GM12892 (cell line): ENCODE measurements at regions not wholly inside any gene's neighbourhood (a gene's known extent, or its start where the extent isn't known, plus 50 kb on each side); places are given as distances from the start of the nearest gene placed in this dataset.

Experiments used
- POLR2A ChIP-seq: IDR thresholded peaks from 2 replicates; pipeline ENCODE4 v1.6.1; 2011; ENCODE audit warnings: low read depth, low read length, control low read depth
- POLR2AphosphoS5 ChIP-seq: IDR thresholded peaks from 2 replicates; pipeline ENCODE4 v1.6.1; 2011; ENCODE audit warnings: low read depth, low read length, control low read depth
- TAF1 ChIP-seq: IDR thresholded peaks from 2 replicates; pipeline ENCODE4 v1.6.1; 2011; ENCODE audit warnings: low read depth, mild to moderate bottlenecking, control low read depth, low read length, borderline replicate concordance

DNA sequence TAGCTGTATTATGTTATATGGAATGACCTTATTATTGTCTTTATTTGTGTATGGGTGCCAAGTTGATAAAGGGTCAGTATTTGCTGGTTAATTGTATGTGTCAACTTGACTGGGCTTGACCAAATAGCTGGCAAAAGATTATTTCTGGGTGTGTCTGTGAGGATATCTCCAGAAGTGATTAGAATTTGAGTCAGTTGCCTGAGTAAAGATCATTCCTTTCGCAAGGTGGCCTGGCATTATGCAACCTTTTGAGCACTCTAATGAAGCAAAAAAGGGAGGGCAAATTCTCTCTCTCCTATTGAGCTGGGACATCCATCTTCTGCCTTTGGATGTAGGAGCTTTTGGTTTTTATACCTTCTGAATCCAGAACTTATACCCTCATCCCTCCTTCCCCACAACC is 82.2 kb downstream of the ATXN7L3B start:
- TF ChIP-seq TAF1 = no peak
- TF ChIP-seq POLR2A = no peak
- TF ChIP-seq POLR2AphosphoS5 = no peak
